Lower leg skin (tissue), 4 donors: ENCODE measurements at regions not wholly inside any gene's neighbourhood (a gene's known extent, or its start where the extent isn't known, plus 50 kb on each side); places are given as distances from the start of the nearest gene placed in this dataset.

Experiments used
- DNase-seq, 2 donors: peaks; one replicate each; pipeline ENCODE4 v3.0.0-alpha.2; 2019; ENCODE audit warnings: low spot score in 2 of 2
- H3K4me3 ChIP-seq: fragments of 200-600 bp; sonication (generic); 2 replicates; pipeline ENCODE4 v1.5.1; 2017; ENCODE audit warnings: mild to moderate bottlenecking, low read depth; ENCODE audit not compliant: poor library complexity, severe bottlenecking
- POLR2A ChIP-seq, 2 donors: fragments of 450-650 bp; IDR thresholded peaks; one replicate each; pipeline ENCODE4 v1.6.1; 2016 to 2017; ENCODE audit warnings: antibody characterized with exemption in 2 of 2, mild to moderate bottlenecking in 1 of 2, moderate library complexity in 1 of 2
- WGBS, 2 donors: methylation state at CpG; one replicate each; pipeline ENCODE4 v1.1.5; 2018; 5-methylcytosine and 5-hydroxymethylcytosine counted together
- intact Hi-C: fragments of 100-400 bp; cut with DNase I; formaldehyde crosslinking; loops from one replicate; pipeline ENCODE4 v1.15.0; 2023; ENCODE audit warnings: low total_unique reads
- TF ChIP-seq, protein P1 (sequence below), 3 donors: fragments of 450-650 bp; IDR thresholded peaks; one replicate each; pipeline ENCODE4 v1.5.1; 2016; ENCODE audit warnings: antibody characterized with exemption in 3 of 3, mild to moderate bottlenecking in 3 of 3, moderate library complexity in 2 of 3

DNA sequence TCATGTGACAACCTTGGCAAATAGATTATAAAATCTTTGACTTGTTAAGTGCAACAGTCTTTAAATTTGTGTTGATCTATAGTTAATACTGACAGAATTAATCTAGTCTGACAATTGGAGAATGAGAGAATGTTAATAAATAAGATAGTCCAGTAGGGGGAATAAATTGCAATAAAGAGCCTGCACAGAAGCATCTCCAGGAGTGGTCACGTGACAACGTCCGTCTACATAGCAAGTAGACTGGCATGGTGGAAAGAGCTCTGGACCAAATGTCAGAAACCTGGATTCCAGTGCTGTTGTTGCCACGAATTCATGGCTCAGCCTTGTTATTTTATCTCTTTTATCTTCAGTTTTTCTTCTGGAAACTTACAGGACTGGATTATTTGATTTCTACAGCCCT lies 436.5 kb downstream of the RAB28 start:
- intact Hi-C loops: no loop called here
- no peak for DNase-seq
- H3K4me3 ChIP-seq: no peak overlapping the region
- TF ChIP-seq, protein P1, sequence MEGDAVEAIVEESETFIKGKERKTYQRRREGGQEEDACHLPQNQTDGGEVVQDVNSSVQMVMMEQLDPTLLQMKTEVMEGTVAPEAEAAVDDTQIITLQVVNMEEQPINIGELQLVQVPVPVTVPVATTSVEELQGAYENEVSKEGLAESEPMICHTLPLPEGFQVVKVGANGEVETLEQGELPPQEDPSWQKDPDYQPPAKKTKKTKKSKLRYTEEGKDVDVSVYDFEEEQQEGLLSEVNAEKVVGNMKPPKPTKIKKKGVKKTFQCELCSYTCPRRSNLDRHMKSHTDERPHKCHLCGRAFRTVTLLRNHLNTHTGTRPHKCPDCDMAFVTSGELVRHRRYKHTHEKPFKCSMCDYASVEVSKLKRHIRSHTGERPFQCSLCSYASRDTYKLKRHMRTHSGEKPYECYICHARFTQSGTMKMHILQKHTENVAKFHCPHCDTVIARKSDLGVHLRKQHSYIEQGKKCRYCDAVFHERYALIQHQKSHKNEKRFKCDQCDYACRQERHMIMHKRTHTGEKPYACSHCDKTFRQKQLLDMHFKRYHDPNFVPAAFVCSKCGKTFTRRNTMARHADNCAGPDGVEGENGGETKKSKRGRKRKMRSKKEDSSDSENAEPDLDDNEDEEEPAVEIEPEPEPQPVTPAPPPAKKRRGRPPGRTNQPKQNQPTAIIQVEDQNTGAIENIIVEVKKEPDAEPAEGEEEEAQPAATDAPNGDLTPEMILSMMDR (IDR thresholded peaks at IDR 0.05): no peak
- TF ChIP-seq POLR2A (IDR thresholded peaks at IDR 0.05): no peak
- 79 to 82% methylated on average over 4 of the region's 4 CpGs for WGBS, 2 donors

DNA sequence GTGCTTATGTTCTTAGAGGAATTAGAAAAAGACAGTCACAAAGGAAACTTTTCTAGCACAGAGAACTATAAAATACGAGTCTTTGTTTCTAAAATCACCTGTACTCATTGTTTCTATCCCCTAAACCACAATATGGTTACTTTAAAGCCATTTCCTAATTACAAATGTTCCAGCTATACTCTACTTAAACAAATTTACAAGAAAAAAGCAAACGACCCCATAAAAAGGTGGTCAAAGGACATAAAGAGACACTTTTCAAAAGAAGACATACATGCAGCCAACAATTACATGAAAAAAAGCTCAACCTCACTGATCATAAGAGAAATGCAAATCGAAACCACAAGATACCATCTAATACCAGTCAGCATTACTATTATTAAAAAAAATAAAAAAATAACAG lies 447.3 kb downstream of the RAB28 start:
- intact Hi-C loops: no loop called here
- WGBS, 2 donors: 62 to 71% methylated on average over 3 of the region's 3 CpGs
- TF ChIP-seq POLR2A (IDR thresholded peaks at IDR 0.05): no peak
- TF ChIP-seq, protein P1 (IDR thresholded peaks at IDR 0.05): no peak
- DNase-seq: no peak
- no peak overlapping the region for H3K4me3 ChIP-seq

DNA sequence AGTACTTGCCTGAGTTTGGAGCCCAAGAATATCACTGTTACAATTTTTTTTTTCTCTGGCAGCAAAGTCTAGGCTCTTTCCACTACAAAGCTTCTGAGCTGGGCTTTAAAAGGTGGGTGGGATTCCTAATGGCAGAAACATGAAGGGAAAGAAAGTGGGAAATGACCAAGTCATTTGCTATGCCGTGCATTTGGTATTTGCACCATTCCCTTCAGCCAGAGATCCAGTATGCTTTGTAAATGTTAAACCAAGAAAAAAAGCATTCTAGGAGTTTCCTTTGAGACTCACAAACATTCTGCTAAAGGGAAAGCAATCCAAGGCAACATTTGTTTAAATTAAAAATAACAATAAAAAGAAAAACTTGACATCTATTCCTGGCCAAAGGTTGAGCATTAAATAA lies 451.2 kb downstream of the RAB28 start:
- DNase-seq: no peak
- TF ChIP-seq, protein P1 (IDR thresholded peaks at IDR 0.05): no peak
- no peak for TF ChIP-seq POLR2A (IDR thresholded peaks at IDR 0.05)
- no peak overlapping the region for H3K4me3 ChIP-seq
- intact Hi-C loops: no loop called here
- 72 to 87% methylated on average over 1 of the region's 1 CpG for WGBS, 2 donors

DNA sequence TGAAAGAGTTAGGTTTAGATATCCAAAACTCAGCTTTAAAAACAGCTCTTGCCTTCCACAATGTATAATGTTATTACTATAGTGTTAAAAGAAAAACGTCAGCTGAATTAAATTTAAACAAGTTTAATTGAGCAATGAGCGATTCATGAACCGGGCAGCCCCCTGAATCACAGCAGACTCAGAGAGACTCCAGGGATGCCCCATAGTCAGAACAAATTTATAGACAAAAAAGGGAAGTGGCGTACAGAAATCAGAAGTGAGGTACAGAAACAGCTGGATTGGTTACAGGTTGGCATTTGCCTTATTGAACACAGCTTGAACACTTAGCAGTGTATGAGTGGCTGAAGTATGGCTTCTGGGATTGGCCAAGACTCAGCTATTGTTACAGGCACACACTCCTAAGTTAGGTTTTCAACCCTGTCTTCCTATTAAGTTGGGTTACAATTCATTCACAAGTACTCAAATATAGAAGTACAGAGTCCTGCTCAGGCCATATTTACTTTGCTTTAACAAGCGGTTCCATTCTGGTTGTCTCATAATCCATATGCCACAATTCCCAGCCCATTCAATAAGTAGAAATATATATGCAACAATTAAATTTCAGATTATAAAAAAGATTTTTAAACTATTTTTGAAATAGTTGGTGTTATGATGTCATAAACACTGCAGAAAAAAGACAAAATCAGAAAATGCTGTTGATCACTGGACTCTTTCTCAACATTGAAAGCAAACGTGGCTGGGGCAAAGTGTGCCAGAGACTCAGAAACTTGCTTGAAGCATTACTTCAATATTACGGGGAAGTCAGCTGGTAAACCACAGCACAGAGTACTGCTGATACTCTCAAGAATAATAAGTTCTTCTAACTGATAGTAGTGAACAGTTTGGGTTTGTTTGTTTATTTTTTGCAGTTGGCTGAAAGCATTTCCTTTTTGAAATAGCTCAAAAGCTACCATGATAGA lies 459.7 kb downstream of the RAB28 start:
- 78 to 82% methylated on average over 7 of the region's 7 CpGs for WGBS, 2 donors
- H3K4me3 ChIP-seq: no peak overlapping the region
- no peak for DNase-seq
- TF ChIP-seq, protein P1 (IDR thresholded peaks at IDR 0.05): no peak
- no peak for TF ChIP-seq POLR2A (IDR thresholded peaks at IDR 0.05)
- intact Hi-C loops: no loop called here

DNA sequence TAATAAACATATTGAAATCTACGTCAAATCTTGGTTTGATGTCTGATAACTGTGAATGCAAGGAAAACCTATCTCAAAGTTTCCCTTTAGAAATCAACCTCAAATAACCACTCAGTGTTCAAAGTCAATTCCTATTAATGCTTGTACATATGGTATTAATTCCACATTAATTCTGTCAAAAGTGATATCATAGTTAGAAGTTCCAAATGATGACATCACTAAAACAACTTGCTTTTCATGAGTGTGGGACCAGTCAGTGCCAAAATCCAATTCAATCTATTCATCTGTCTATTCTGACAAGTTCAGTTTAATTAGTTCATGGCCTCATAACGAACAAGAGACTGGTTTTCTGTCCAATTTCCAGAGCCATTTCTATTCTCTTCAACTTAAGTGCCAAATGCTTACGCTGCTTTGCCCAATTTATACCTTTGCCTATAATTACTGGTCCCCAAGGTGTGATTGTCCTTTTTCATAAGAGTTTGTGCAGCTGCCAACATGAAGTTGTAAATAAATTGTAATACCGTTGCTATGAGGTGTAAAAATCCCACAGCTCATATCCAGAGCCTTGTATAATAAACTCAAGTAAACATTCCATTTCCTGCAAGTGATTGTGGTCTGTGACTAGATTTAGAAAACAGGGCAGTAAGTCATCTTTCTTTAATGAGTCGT lies 476.2 kb downstream of the RAB28 start:
- no peak overlapping the region for H3K4me3 ChIP-seq
- no peak for TF ChIP-seq POLR2A (IDR thresholded peaks at IDR 0.05)
- TF ChIP-seq, protein P1 (IDR thresholded peaks at IDR 0.05): no peak
- intact Hi-C loops: no loop called here
- 40% methylated on average over 5 of the region's 5 CpGs for WGBS, 2 donors
- DNase-seq: no peak
